HG02870 (cell line): ENCODE measurements at regions not wholly inside any gene's neighbourhood (a gene's known extent, or its start where the extent isn't known, plus 50 kb on each side); places are given as distances from the start of the nearest gene placed in this dataset.
"Not testable (repeated sequence)": the region's sequence is repeated elsewhere in the genome, so short reads cannot be mapped to it uniquely, and the experiment has no call there.

Experiments
- ATAC-seq: cut with Tn5 transposase; IDR thresholded peaks from one replicate; pipeline ENCODE4 v1.9.1; 2021; ENCODE audit warnings: mild to moderate bottlenecking, moderate library complexity; ENCODE audit not compliant: unreplicated experiment

DNA sequence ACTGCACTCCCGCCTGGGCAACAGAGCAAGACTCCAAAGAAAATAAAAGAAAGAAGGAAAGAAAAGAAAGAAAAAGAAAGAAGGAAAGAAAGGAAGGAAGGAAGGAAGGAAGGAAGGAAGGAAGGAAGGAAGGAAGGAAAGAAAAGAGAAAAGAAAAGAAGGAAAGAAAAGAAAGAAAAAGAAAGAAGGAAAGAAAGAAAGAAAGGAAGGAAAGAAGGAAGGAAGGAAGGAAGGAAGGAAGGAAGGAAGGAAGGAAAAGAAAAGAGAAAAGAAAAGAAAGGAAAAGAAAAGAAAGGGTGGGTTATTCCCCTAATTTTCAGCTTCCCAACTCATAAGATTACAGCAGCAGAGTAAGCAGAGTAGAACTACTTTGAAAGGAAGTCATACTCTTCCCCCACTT lies 64.4 kb downstream of the TMEM200C start:
- ATAC-seq = not testable (repeated sequence)

- no peak for ATAC-seq
Measured at GRCh38 chr18:5828913-5829312, 66.4 kb downstream of the TMEM200C start.

- ATAC-seq = no peak
Measured at GRCh38 chr18:5825663-5826062, 69.7 kb downstream of the TMEM200C start.

DNA sequence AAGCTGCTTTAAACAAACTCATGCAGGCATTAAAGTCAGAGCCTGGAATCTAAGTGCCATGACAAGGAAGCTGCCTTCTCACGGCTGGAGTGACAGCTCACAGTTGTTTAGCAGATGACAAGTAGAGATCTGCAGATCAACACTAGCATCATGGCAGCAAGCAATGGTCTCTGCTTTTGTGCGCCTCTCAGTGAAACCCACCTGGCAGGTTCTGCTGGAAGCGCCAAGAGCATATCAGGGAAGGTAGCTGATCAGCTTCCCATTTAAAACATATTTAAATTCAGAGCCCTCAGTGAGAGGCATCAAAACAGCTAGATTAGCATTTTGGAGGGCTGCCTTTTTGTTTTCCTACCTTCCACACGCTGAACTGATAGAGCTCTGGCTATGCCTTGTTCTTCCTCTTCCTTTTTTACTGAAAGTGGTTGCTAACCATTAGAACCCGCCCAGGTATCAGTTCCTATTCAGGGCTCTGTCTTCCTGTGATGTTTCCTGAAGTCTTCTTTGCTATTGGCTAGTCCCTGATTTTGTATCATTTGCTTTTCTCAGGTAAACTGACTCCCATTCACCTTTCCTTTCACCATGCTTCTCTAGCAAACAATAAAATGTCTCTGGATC lies 70.8 kb downstream of the TMEM200C start:
- no peak for ATAC-seq

GRCh38 chr18:5817816-5818215 lies 77.5 kb downstream of the TMEM200C start:
- no peak for ATAC-seq

DNA sequence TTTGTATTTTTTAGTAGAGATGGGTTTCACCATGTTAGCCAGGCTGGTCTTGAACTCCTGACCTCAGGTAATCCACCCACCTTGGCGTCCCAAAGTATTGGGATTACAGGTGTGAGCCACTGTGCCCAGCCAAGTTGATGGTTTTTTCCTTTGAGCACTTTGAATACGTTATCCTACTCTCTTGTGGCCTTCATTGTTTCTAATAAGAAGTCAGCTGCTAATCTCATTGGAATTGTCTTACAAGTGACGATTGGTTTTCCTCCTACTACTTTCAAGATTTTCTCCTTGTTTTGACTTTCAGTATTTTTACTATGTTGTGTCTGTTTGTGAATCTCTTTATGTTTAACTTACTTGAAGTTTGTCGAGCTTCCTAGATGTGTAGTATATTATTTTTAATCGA lies 88.5 kb downstream of the TMEM200C start:
- ATAC-seq = no peak

- no peak for ATAC-seq
Measured at GRCh38 chr18:5787936-5788335, 107.4 kb downstream of the TMEM200C start.

DNA sequence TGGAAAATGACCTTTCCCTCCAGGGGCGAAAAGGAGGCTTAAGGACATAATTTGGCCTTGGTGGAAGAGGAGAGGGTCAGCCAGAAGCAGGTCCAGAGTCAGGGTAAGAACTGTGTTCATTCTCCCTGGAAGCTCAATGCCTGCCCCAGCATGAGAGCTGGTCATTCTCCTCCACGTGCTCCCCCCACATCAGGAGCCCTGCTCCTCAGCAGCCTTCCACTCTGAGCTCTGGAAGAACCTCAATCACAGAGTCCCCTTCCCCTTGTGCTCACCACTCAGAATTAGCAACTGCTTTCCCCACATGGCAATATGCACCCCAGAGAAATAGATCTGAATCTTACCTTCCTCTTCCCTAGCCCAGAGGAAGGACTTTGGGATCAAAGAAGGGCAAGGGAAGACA lies 115.4 kb downstream of the TMEM200C start:
- no peak for ATAC-seq

GRCh38 chr18:5772306-5773105 lies 122.8 kb downstream of the TMEM200C start:
- ATAC-seq = no peak

GRCh38 chr18:5771343-5771742 lies 124.0 kb downstream of the TMEM200C start:
- no peak for ATAC-seq

- no peak for ATAC-seq
Measured at GRCh38 chr18:5770176-5770575, 125.1 kb downstream of the TMEM200C start.

- ATAC-seq = no peak
Measured at GRCh38 chr18:5768454-5768853, 126.9 kb downstream of the TMEM200C start.

DNA sequence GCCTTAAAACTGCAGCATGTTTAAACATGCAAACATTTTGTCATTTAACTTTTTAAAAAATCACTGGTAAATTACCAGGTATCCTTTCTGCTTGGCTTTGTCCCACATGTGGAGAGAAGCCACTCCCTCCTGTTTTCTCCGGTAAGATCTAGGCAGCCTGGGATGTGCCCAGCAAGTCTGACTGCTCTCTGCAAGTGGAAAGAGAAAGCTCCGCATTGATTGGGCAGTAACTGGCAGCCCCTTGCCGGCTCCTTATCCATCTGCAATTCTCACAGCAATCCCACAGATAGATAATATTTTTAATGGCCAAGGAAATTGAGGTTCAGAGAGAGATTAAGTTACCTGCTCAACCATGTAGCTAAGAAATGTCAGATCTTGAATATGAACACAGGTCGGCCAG lies 136.1 kb downstream of the TMEM200C start:
- no peak for ATAC-seq

DNA sequence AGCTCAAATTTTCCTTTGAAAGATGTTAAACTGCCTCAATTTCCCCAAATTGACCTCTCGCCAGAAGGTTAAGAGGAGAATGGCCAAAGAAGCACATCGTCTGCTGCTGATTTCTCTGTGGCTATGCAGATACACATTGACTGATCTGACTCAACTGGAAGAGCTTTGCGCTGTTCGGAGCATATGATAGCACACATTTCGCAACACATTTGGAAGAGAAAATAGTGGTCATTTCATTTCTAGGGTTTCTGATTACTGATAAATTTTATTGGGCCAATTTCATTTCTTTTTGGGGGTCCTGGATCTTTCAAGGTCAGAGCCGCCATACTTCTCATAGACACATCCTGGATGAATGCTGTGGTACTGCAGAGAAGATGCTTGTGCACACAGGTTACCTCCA lies 138.5 kb downstream of the TMEM200C start:
- ATAC-seq = no peak

- no peak for ATAC-seq
Measured at GRCh38 chr18:5747678-5748077, 147.6 kb downstream of the TMEM200C start.

DNA sequence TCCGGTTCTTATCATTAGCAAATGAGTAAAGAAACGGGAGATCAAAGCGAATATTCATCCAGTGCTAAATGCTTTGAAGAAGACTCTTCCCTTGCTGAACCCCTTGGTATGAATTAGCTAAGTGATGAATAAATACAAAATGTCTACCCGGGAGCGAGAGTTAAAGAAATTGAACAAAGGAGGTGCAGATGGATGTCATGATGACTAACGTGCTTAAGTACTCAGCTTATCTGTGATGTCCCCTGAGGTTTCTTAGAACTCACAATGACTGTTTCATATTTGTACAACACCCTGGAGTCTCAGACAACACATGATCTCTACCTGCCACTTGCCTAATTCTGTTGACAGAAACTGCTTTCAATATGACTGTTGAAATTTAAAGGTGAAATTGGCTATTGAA lies 148.5 kb downstream of the TMEM200C start:
- no peak for ATAC-seq

- no peak for ATAC-seq
Measured at GRCh38 chr18:5744659-5745058, 150.7 kb downstream of the TMEM200C start.

DNA sequence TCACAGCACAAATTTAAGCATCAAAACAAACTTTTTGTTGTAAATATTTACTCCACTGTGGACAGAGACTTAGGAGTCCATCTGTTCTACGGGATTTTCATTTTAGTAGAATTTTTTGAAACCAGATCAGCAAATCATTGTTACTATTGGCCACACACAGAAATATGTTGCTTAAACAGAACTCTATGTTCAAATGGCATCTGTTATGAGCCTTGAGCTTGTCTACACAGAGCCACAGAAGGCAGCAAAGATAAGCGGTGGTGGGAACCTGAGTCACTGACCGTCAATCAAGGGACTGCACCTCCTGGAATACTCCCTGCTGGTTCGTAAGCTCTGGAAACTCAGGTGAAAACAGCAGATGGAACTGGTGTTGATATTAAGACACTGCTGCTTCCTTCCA lies 156.8 kb downstream of the TMEM200C start:
- ATAC-seq = no peak

DNA sequence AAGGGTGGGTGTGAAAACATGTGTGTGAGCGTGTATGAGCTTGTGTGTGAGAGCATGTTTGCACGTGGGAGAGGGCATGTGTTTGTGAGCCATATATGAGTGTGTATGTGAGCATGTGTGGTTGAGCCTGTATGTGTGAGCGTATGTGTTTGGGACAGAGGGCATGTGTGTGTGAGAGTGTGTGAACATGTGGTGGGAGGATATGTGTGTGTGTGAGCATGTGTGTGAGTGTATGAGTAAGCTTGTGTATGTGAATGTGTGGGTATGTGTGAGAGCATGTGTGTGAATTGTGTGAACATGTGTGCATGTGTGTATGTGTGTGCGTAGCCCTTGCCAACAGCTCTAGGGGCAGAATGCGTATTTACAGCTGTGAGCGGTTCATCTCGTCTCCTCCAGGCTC lies 163.0 kb downstream of the TMEM200C start:
- no peak for ATAC-seq

GRCh38 chr18:5729983-5730699 lies 165.2 kb downstream of the TMEM200C start:
- ATAC-seq = no peak

GRCh38 chr18:5728531-5728930 lies 166.8 kb downstream of the TMEM200C start:
- ATAC-seq = no peak

- ATAC-seq = no peak
Measured at GRCh38 chr18:5726011-5726410, 169.3 kb downstream of the TMEM200C start.
